ENCODE measurements at regions not wholly inside any gene's neighbourhood (a gene's known extent, or its start where the extent isn't known, plus 50 kb on each side); places are given as distances from the start of the nearest gene placed in this dataset.
"Not testable (repeated sequence)": the region's sequence is repeated elsewhere in the genome, so short reads cannot be mapped to it uniquely, and the experiment has no call there.

DNA sequence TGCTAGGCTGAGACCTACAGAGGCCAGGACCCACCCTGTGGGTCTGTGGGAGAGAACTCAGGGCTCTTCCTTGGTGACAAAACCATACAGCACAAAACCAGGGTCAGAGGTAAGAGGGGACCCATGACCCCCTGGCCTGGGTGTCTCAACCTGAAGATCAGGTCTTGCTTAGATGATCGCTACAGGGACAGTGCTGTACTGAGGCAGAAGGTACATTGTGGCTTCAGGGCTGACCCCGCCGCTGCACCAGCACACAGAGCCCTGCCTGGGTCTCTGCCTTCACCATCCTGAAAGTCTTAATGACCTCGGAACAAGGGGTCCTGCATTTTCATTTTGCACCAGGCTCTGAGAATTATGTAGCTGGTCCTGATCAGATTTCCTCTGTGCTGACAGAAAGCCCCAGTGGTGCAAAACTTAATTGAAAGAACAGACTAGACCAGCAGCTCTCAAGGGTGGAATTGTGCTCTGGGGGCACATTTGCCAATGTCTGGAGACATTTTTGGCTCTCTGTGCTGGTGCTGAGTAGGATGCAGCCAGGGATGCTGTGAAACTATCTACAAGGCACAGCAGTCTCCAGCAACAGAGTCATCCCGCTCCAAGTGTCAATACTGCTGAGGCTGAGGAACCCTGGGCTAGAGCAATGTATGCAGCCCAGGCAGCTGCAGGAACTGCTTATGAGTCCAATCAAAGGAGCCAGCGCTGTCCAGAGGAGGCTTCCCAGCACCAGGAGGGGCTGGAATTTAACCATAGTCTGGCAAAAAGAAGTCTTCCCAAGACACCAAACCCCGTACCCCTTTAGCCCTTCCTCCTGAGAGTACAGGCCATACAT, 254.9 kb downstream of the ERMARD start:
- TF ChIP-seq, protein P1, sequence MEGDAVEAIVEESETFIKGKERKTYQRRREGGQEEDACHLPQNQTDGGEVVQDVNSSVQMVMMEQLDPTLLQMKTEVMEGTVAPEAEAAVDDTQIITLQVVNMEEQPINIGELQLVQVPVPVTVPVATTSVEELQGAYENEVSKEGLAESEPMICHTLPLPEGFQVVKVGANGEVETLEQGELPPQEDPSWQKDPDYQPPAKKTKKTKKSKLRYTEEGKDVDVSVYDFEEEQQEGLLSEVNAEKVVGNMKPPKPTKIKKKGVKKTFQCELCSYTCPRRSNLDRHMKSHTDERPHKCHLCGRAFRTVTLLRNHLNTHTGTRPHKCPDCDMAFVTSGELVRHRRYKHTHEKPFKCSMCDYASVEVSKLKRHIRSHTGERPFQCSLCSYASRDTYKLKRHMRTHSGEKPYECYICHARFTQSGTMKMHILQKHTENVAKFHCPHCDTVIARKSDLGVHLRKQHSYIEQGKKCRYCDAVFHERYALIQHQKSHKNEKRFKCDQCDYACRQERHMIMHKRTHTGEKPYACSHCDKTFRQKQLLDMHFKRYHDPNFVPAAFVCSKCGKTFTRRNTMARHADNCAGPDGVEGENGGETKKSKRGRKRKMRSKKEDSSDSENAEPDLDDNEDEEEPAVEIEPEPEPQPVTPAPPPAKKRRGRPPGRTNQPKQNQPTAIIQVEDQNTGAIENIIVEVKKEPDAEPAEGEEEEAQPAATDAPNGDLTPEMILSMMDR (IDR thresholded peaks at IDR 0.05; ENCODE audit: unreplicated experiment), result no peak
- peaks cover 4% of the 10 kb centered on the region for H3K27me3 Mint-ChIP-seq (ENCODE audit: low read depth)
- H3K4me1 Mint-ChIP-seq, result peaks cover 13% of the 10 kb centered on the region
- H3K4me3 Mint-ChIP-seq, result no peak overlapping the region
- no peak overlapping the region for H3K27ac Mint-ChIP-seq
- peaks cover 30% of the 10 kb centered on the region for H3K9me3 Mint-ChIP-seq
- peaks cover 5% of the 10 kb centered on the region for H3K36me3 Mint-ChIP-seq
- DNase-seq (ENCODE audit: low spot score in 2 of 2, unreplicated experiment in 2 of 2), result no peak

DNA sequence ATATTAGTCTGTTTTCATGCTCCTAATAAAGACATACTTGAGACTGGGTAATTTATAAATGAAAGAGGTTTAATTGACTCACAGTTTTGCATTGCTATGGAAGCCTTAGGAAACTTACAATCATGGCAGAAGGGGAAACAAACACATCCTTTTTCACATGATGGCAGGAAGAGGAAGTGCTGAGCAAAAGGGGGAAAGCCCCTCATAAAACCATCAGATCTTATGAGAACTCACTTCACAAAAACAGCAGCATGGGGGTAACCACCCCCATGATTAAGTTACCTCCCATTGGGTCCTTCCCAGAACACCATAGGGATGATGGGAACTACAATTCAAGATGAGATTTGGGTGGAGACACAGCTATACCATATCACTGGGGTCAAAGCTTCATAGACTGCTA, 254.2 kb downstream of the ERMARD start:
- Mint-ChIP-seq H3K9me3 (peaks cover 33% of the 10 kb centered on the region), H3K36me3 (peaks cover 5% of the 10 kb centered on the region), H3K27me3 (ENCODE audit: low read depth) (peaks cover 4% of the 10 kb centered on the region), H3K4me1 (peaks cover 13% of the 10 kb centered on the region), H3K4me3 (no peak overlapping the region), H3K27ac (no peak overlapping the region)
- no peak for DNase-seq (ENCODE audit: low spot score in 2 of 2, unreplicated experiment in 2 of 2)
- TF ChIP-seq, protein P1 (IDR thresholded peaks at IDR 0.05; ENCODE audit: unreplicated experiment), result no peak

DNA sequence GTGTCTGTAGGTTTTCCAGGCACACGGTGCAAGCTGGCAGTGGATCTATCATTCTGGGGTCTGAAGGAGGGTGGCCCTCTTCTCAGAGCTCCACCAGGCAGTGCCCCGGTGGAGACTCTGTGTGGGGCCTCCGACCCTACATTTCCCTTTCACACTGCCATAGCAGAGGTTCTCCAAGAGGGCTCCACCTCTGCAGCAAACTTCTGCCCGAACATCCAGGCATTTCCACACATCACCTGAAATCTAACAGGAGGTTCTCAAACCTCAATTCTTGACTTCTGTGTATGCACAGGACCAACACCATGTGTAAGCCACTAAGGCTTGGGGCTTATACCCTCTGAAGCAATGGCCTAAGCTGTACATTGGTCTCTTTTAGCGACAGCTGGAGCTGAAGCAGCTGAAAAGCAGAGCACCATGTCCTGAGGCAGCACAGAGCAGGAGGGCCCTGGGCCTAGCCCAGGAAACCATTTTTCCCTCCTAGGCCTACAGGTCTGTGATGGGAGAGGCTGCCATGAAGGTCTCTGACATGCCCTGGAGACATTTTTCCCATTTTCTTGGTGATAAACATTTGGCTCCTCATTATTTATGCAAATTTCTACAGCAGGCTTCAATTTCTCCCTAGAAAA, 253.3 kb downstream of the ERMARD start:
- DNase-seq (ENCODE audit: low spot score in 2 of 2, unreplicated experiment in 2 of 2), result no peak
- no peak overlapping the region for H3K4me3 Mint-ChIP-seq
- peaks cover 4% of the 10 kb centered on the region for H3K27me3 Mint-ChIP-seq (ENCODE audit: low read depth)
- peaks cover 13% of the 10 kb centered on the region for H3K4me1 Mint-ChIP-seq
- H3K36me3 Mint-ChIP-seq, result peaks cover 5% of the 10 kb centered on the region
- H3K27ac Mint-ChIP-seq, result no peak overlapping the region
- TF ChIP-seq, protein P1 (IDR thresholded peaks at IDR 0.05; ENCODE audit: unreplicated experiment), result no peak
- peaks cover 35% of the 10 kb centered on the region for H3K9me3 Mint-ChIP-seq

DNA sequence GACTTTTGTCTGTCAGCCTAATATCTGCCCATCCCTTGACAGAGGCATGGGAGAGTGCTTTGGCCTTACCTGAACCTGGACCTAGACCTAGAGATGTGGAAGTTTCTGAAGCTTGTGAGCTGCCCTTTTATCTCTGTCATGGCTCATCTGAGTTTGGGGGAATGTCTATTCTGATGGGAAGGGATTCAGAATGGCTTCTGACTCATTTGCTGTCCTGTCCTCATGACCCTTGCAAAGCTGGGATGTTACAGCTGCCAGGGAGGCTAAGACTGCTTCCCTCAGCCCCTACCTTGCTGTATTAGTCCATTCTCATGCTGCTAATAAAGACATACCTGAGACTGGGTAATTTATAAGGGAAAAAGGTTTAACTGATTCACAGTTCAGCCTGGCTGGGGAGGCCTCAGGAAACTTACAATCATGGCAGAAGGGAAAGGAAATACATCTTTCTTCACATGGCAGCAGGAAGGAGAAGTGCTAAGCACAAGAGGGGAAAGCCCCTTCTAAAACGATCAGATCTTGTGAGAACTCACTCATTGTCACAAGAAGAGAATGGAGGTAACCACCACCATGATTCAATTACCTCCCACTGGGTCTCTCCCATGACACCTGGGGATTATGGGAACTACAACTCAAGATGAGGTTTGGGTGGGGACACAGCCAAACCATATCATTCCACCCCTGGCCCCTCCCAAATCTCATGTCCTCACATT, 252.2 kb downstream of the ERMARD start:
- Mint-ChIP-seq H3K4me3 (no peak overlapping the region), H3K36me3 (peaks cover 5% of the 10 kb centered on the region), H3K4me1 (peaks cover 11% of the 10 kb centered on the region), H3K27ac (no peak overlapping the region), H3K27me3 (ENCODE audit: low read depth) (peaks cover 4% of the 10 kb centered on the region), H3K9me3 (peaks cover 35% of the 10 kb centered on the region)
- TF ChIP-seq, protein P1 (IDR thresholded peaks at IDR 0.05; ENCODE audit: unreplicated experiment), result no peak
- DNase-seq (ENCODE audit: low spot score in 2 of 2, unreplicated experiment in 2 of 2), result no peak

DNA sequence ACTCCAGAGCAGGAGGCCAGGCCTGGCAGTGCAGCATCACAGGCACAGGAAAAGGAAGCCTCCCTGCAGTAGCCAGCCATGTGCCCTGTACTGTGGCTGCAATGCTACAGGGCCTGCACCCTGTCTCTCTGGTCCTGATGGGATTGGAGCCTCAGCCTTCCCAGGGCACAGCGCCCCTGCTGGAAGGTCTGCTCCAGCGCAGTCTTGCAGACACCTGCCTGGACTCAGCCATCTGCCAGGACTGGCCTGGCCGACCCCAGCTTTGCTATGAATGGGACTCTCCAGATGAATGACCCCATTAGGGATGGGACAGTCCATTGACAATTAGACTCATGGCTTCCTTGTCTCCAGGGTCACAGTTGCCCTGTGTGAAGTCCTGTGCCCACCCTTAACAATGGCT, 251.6 kb downstream of the ERMARD start:
- TF ChIP-seq, protein P1 (IDR thresholded peaks at IDR 0.05; ENCODE audit: unreplicated experiment), result no peak
- Mint-ChIP-seq H3K36me3 (peaks cover 5% of the 10 kb centered on the region), H3K27me3 (ENCODE audit: low read depth) (peaks cover 4% of the 10 kb centered on the region), H3K4me1 (peaks cover 11% of the 10 kb centered on the region), H3K27ac (no peak overlapping the region), H3K4me3 (no peak overlapping the region), H3K9me3 (peaks cover 35% of the 10 kb centered on the region)
- no peak for DNase-seq (ENCODE audit: low spot score in 2 of 2, unreplicated experiment in 2 of 2)

DNA sequence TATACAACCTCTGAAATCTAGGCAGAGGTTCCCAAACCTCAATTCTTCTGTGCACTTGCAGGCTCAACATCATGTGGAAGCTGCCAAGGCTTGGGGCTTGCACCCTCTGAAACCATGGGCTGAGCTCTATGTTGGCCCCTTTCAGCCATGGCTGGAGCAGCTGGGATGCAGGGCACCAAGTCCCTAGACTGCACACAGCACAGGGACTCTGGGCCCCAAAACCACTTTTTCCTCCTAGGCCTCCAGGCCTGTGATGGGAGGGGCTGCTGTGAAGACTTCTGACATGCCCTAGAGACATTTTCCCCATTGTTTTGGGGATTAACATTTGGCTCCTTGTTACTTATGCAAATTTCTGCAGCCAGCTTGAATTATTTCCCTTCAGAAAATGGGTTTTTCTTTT, 250.4 kb downstream of the ERMARD start:
- H3K4me3 Mint-ChIP-seq; H3K27ac Mint-ChIP-seq; DNase-seq (ENCODE audit: low spot score in 2 of 2, unreplicated experiment in 2 of 2); H3K36me3 Mint-ChIP-seq; H3K4me1 Mint-ChIP-seq; H3K27me3 Mint-ChIP-seq (ENCODE audit: low read depth): not testable (repeated sequence)
- H3K9me3 Mint-ChIP-seq, result peaks cover 35% of the 10 kb centered on the region
